Cardiac fibroblast (primary cell): ENCODE measurements at regions not wholly inside any gene's neighbourhood (a gene's known extent, or its start where the extent isn't known, plus 50 kb on each side); places are given as distances from the start of the nearest gene placed in this dataset.
"Not testable (repeated sequence)": the region's sequence is repeated elsewhere in the genome, so short reads cannot be mapped to it uniquely, and the experiment has no call there.

Experiments
- DNase-seq, 2 donors: peaks; one replicate each; pipeline versions ENCODE4 v3.0.0 to v3.0.0-alpha.2; 2010; ENCODE audit warnings: low read depth in 2 of 2
- H3K4me3 ChIP-seq, 2 donors: replicated peaks in 1 of 2; 1 replicate in 1 of 2; 2 replicates in 1 of 2; pipeline ENCODE4 v1.5.1; 2011; ENCODE audit warnings: low read depth in 2 of 2, low read length in 2 of 2, mild to moderate bottlenecking in 2 of 2, moderate library complexity in 1 of 2
- TF ChIP-seq, protein P1 (sequence below): IDR thresholded peaks from one replicate; pipeline ENCODE4 v1.5.1; 2011; ENCODE audit warnings: low read depth, mild to moderate bottlenecking, low read length, inconsistent platforms

DNA sequence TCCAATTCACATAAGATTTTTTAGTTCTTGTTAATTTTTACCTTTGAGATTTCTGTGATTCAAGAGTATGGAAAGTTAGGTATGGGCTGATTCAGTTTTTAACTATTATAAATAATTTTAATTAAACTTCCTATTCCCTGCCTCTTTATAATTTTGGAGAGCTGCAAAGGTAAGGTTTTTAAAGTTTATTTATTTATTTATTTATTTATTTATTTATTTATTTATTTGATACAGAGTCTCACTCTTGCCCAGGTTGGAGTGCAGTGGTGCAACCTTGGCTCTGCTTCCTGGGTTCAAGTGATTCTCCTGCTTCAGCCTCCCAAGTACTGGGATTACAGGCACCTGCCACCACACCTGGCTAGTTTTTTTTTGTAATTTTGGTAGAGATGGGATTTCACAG lies 215.5 kb upstream of the FIGN start:
- no peak for DNase-seq
- H3K4me3 ChIP-seq, result no peak overlapping the region
- TF ChIP-seq, protein P1, sequence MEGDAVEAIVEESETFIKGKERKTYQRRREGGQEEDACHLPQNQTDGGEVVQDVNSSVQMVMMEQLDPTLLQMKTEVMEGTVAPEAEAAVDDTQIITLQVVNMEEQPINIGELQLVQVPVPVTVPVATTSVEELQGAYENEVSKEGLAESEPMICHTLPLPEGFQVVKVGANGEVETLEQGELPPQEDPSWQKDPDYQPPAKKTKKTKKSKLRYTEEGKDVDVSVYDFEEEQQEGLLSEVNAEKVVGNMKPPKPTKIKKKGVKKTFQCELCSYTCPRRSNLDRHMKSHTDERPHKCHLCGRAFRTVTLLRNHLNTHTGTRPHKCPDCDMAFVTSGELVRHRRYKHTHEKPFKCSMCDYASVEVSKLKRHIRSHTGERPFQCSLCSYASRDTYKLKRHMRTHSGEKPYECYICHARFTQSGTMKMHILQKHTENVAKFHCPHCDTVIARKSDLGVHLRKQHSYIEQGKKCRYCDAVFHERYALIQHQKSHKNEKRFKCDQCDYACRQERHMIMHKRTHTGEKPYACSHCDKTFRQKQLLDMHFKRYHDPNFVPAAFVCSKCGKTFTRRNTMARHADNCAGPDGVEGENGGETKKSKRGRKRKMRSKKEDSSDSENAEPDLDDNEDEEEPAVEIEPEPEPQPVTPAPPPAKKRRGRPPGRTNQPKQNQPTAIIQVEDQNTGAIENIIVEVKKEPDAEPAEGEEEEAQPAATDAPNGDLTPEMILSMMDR, result no peak

DNA sequence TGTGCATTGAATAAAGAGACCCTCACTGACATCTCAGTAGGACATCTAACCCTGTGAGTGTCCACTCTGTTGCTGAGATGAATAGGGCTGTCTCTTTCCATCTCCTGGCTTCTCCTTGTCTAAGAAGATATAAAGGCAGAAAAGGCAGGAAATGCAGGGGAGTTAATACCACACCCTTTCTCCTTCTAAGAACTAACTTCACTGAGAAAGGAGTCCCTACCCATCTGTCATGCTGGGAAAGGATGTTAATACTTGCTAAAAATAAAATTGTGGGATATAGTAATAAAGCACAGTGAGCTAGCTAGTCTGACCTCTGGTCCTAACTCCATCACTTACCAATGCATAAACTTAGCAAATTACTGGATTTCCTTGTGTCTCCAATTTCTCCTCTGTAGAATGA lies 213.9 kb upstream of the FIGN start:
- H3K4me3 ChIP-seq, result no peak overlapping the region
- TF ChIP-seq, protein P1, result no peak
- no peak for DNase-seq

DNA sequence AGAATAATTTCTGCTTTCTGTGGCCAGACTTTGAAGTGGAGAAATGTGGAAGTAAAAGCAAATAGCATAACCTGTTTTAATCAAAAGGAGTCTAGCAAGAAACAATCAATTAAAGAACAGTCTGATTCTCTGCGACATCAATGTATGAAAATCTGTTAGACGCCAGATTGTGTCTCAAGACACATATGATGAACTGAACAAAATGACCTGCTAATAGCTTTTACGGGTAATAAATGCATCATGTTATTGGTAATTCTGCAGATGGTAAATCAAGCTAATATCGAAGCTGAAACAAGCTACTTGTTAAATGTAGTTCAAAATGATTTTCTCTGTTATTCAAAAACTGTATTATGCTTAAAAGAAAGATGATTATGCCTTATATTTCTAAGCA lies 208.5 kb upstream of the FIGN start:
- no peak for DNase-seq

DNA sequence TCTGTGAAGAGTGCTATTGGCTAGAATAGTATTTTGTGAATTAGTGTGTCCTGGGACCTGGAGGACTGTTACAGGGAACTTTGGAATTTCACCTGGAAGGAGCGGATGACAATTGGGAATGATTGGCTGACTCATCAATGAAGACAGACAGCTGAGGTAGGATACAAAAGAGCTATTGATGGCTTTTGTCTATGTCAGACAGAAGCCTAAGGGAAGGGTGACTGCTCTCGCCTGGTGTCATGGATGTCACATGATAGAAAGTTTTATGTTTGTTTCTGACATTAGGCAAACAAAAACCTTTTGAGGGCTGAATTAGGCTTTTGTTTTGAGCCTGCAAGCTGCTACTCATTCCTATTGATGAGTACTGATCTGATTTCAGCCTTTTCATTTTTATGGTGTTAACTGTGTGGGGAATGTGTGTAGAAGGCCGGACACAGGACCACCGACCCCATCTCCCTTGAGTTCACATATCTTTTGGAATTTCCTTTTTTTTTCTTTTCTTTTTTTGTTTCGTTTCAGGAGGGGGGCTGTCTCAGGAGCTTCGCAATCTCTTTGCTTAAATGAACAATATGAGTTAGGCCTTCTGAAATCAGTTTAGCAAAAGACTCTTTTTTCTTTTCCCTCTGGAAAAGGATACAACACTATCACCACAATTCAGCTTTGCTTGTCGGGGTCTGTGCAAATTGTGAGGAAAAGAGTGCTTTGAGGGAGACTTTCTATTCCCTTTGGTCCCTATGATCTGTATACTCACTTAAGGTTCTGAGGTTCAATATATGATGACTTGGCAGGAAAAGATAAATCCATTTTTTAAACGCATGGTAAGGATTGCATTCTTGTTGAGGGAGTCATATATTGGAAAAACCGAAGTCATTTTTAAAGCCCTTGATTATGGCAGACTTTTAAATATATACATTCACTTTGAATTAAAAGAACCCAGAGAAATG lies 207.9 kb upstream of the FIGN start:
- TF ChIP-seq, protein P1, result no peak
- H3K4me3 ChIP-seq, result no peak overlapping the region
- DNase-seq, result no peak

More for the DNA sequence above, 208.5 kb upstream of the FIGN start:
- TF ChIP-seq, protein P1, result no peak
- H3K4me3 ChIP-seq, result no peak overlapping the region

DNA sequence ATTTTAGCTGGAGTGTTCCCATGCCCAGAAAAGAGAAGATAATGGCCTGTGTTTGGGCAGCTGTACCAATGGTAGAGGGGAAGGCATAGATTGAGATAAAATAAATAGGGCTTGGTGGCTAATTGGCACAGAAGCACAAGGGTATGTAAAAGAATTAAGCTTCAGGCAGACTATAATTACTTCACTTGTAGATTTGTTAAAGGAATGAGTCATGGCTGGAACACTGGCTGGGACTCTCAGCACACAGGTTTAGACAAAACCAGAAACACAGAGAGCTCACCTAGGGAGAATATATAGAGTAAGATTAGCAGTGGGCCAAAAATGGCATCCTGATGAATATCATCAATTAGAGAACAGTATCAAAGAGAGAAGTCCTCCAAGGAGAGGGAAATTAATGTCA lies 198.3 kb upstream of the FIGN start:
- TF ChIP-seq, protein P1, result no peak
- H3K4me3 ChIP-seq, result no peak overlapping the region
- no peak for DNase-seq

DNA sequence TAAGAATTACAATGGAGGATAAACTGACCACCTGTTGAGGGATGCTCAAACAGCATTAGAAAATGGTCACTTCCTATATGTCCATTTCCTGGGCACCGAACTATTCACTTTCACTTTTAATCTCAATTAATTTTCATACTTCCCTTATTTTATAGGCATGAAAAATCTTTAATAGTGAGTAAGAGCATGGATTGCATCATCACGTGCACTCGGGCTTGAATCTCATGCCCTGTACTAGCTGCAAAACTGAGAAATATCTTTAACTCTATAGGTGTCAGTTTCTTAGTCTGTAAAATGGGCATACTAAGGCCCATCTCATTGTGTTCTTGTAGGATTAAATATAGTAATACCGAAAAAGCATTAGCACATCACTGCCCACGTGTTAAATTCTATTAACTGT lies 183.9 kb upstream of the FIGN start:
- no peak overlapping the region for H3K4me3 ChIP-seq

DNA sequence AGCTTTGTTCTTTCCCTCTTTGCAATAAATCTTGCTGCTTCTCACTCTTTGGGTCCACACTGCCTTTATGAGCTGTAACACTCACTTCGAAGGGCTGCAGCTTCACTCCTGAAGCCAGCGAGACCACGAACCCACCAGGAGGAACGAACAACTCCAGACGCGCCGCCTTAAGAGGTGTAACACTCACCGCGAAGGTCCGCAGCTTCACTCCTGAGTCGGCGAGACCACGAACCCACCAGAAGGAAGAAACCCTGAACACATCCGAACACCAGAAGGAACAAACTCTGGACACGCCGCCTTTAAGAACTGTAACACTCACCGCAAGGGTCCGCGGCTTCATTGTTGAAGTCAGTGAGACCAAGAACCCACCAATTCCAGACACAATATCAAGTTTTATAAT lies 178.7 kb upstream of the FIGN start:
- not testable (repeated sequence) for DNase-seq, H3K4me3 ChIP-seq

More for the DNA sequence above, 183.9 kb upstream of the FIGN start:
- peak in 1 of 2 donors; percentile 4 for DNase-seq
- TF ChIP-seq, protein P1, result no peak

DNA sequence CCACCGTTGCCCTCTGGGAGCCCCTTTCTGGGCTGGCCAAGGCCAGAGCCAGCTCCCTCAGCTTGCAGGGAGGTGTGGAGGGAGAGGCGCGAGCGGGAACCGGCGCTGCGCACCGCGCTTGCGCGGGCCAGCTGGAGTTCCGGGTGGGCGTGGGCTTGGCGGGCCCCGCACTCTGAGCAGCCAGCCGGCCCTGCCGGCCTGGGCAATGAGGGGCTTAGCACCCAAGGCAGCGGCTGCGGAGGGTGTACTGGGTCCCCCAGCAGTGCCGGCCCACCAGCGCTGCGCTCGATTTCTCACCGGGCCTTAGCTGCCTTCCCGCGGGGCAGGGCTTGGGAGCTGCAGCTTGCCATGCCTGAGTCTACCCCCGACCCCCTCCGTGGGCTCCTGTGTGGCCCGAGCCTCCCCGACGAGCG lies 177.7 kb upstream of the FIGN start:
- not testable (repeated sequence) for DNase-seq, H3K4me3 ChIP-seq
